SK-N-SH treated with all-trans-retinoic acid at 6 μM for 48 hours (cell line): ENCODE measurements at regions not wholly inside any gene's neighbourhood (a gene's known extent, or its start where the extent isn't known, plus 50 kb on each side); places are given as distances from the start of the nearest gene placed in this dataset.

Source experiments
- ATAC-seq: fragments of 200-7000 bp; cut with Tn5 transposase; 3 replicates; pipeline ENCODE4 v1.9.1; 2020; ENCODE audit warnings: mild to moderate bottlenecking, moderate library complexity
- ARNTL ChIP-seq: fragments of 450-650 bp; formaldehyde crosslinking; IDR thresholded peaks from 2 replicates; pipeline ENCODE4 v1.5.0; 2020; ENCODE audit warnings: low read depth, mild to moderate bottlenecking, moderate library complexity, borderline replicate concordance
- BACH2 ChIP-seq: fragments of 250-450 bp; sonication (Bioruptor Pico); IDR thresholded peaks from 2 replicates; pipeline ENCODE4 v1.9.0; 2021; ENCODE audit warnings: mild to moderate bottlenecking, borderline replicate concordance
- CSDC2 ChIP-seq: fragments of 250-450 bp; sonication (Bioruptor Pico); IDR thresholded peaks from 2 replicates; pipeline ENCODE4 v1.5.0; 2020; ENCODE audit warnings: mild to moderate bottlenecking, moderate library complexity
- ESRRG ChIP-seq: fragments of 250-450 bp; sonication (Bioruptor Pico); IDR thresholded peaks from 2 replicates; pipeline ENCODE4 v1.6.1; 2021; ENCODE audit warnings: mild to moderate bottlenecking
- GLIS3 ChIP-seq: fragments of 250-450 bp; sonication (Bioruptor Pico); IDR thresholded peaks from 2 replicates; pipeline ENCODE4 v1.5.0; 2020; ENCODE audit warnings: mild to moderate bottlenecking, moderate library complexity
- ISL1 ChIP-seq: fragments of 250-450 bp; sonication (Bioruptor Pico); IDR thresholded peaks from 2 replicates; pipeline ENCODE4 v2.1.2; 2022; ENCODE audit warnings: mild to moderate bottlenecking, moderate library complexity
- OSR1 ChIP-seq: fragments of 250-450 bp; sonication (Bioruptor Pico); IDR thresholded peaks from 2 replicates; pipeline ENCODE4 v1.8.0; 2022; ENCODE audit warnings: moderate library complexity, mild to moderate bottlenecking, inconsistent platforms
- PPARA ChIP-seq: fragments of 250-450 bp; sonication (Bioruptor Pico); IDR thresholded peaks from 2 replicates; pipeline ENCODE4 v1.5.0; 2020; ENCODE audit warnings: mild to moderate bottlenecking, borderline replicate concordance
- RARB ChIP-seq: fragments of 250-450 bp; sonication (Bioruptor Pico); IDR thresholded peaks from 2 replicates; pipeline ENCODE4 v1.8.0; 2021; ENCODE audit warnings: mild to moderate bottlenecking, moderate library complexity
- SNAI2 ChIP-seq: fragments of 250-450 bp; sonication (Bioruptor Pico); IDR thresholded peaks from 2 replicates; pipeline ENCODE4 v1.5.0; 2020; ENCODE audit warnings: mild to moderate bottlenecking, moderate library complexity
- TCF4 ChIP-seq: fragments of 250-450 bp; sonication (Bioruptor Pico); IDR thresholded peaks from 2 replicates; pipeline ENCODE4 v1.8.0; 2021; ENCODE audit warnings: mild to moderate bottlenecking, moderate library complexity, borderline replicate concordance
- TOX ChIP-seq: fragments of 250-450 bp; sonication (Bioruptor Pico); IDR thresholded peaks from 2 replicates; pipeline ENCODE4 v1.8.0; 2021; ENCODE audit warnings: mild to moderate bottlenecking, moderate library complexity, borderline replicate concordance
- ZC3H10 ChIP-seq: fragments of 250-450 bp; sonication (Bioruptor Pico); IDR thresholded peaks from 2 replicates; pipeline ENCODE4 v1.5.1; 2021; ENCODE audit warnings: mild to moderate bottlenecking, moderate library complexity
- ZFP3 ChIP-seq: fragments of 250-450 bp; sonication (Bioruptor Pico); IDR thresholded peaks from 2 replicates; pipeline ENCODE4 v1.5.0; 2020; ENCODE audit warnings: mild to moderate bottlenecking, moderate library complexity
- ZFP30 ChIP-seq: fragments of 450-650 bp; formaldehyde crosslinking; IDR thresholded peaks from 2 replicates; pipeline ENCODE4 v1.5.0; 2022; ENCODE audit warnings: mild to moderate bottlenecking, moderate library complexity
- ZNF70 ChIP-seq: fragments of 450-650 bp; formaldehyde crosslinking; IDR thresholded peaks from 2 replicates; pipeline ENCODE4 v1.5.0; 2020; ENCODE audit warnings: mild to moderate bottlenecking, moderate library complexity
- ZNF8 ChIP-seq: fragments of 450-650 bp; formaldehyde crosslinking; IDR thresholded peaks from 2 replicates; pipeline ENCODE4 v1.5.0; 2020; ENCODE audit warnings: mild to moderate bottlenecking, moderate library complexity
- TF ChIP-seq, protein P1 (sequence below): fragments of 250-450 bp; sonication (Bioruptor Pico); IDR thresholded peaks from 2 replicates; pipeline ENCODE4 v1.8.0; 2020; ENCODE audit warnings: mild to moderate bottlenecking, moderate library complexity, borderline replicate concordance
- TF ChIP-seq, protein P2 (sequence below): fragments of 250-450 bp; sonication (Bioruptor Pico); IDR thresholded peaks from 2 replicates; pipeline ENCODE4 v1.5.1; 2020; ENCODE audit warnings: low read depth, mild to moderate bottlenecking, moderate library complexity
- TF ChIP-seq, protein P3 (sequence below): fragments of 250-450 bp; sonication (Bioruptor Pico); IDR thresholded peaks from 2 replicates; pipeline ENCODE4 v1.5.0; 2020; ENCODE audit warnings: mild to moderate bottlenecking, moderate library complexity
- TF ChIP-seq, protein P4 (sequence below): fragments of 250-450 bp; sonication (Bioruptor Pico); IDR thresholded peaks from 2 replicates; pipeline ENCODE4 v1.8.0; 2021; ENCODE audit warnings: low read depth, mild to moderate bottlenecking, moderate library complexity, borderline replicate concordance

DNA sequence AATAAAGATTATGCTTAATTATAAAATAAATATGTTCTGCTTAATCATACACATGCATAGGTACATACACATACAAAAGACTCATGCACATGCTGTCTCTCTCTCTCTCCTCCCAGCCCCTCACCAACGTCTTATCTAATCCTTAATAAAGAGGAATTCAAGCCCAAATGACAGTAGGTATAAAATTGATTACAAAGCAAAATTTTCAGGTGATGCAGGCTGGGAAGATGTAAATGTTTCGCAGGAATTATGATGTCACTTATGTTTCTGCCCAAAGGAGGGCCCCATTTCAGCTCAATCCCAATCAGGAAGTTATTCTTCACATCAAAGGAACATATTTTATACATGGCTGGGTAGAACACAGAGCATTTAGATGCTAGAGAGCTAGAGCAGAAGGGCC, 284.6 kb upstream of the ID4 start:
- TF ChIP-seq SNAI2: no peak
- no peak for TF ChIP-seq ESRRG (CRISPR knock-in tag)
- no peak for TF ChIP-seq ZC3H10 (CRISPR knock-in tag)
- TF ChIP-seq ZFP30: no peak
- TF ChIP-seq, protein P1, sequence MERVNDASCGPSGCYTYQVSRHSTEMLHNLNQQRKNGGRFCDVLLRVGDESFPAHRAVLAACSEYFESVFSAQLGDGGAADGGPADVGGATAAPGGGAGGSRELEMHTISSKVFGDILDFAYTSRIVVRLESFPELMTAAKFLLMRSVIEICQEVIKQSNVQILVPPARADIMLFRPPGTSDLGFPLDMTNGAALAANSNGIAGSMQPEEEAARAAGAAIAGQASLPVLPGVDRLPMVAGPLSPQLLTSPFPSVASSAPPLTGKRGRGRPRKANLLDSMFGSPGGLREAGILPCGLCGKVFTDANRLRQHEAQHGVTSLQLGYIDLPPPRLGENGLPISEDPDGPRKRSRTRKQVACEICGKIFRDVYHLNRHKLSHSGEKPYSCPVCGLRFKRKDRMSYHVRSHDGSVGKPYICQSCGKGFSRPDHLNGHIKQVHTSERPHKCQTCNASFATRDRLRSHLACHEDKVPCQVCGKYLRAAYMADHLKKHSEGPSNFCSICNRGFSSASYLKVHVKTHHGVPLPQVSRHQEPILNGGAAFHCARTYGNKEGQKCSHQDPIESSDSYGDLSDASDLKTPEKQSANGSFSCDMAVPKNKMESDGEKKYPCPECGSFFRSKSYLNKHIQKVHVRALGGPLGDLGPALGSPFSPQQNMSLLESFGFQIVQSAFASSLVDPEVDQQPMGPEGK (CRISPR knock-in tag): no peak
- TF ChIP-seq TOX: no peak
- TF ChIP-seq TCF4 (CRISPR knock-in tag): no peak
- TF ChIP-seq BACH2: no peak
- no peak for TF ChIP-seq CSDC2 (CRISPR knock-in tag)
- no peak for TF ChIP-seq ZNF70 (CRISPR knock-in tag)
- TF ChIP-seq, protein P2, sequence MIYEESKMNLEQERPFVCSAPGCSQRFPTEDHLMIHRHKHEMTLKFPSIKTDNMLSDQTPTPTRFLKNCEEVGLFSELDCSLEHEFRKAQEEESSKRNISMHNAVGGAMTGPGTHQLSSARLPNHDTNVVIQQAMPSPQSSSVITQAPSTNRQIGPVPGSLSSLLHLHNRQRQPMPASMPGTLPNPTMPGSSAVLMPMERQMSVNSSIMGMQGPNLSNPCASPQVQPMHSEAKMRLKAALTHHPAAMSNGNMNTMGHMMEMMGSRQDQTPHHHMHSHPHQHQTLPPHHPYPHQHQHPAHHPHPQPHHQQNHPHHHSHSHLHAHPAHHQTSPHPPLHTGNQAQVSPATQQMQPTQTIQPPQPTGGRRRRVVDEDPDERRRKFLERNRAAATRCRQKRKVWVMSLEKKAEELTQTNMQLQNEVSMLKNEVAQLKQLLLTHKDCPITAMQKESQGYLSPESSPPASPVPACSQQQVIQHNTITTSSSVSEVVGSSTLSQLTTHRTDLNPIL: no peak
- TF ChIP-seq, all 23 proteins: peak for 0
- ATAC-seq: no peak

DNA sequence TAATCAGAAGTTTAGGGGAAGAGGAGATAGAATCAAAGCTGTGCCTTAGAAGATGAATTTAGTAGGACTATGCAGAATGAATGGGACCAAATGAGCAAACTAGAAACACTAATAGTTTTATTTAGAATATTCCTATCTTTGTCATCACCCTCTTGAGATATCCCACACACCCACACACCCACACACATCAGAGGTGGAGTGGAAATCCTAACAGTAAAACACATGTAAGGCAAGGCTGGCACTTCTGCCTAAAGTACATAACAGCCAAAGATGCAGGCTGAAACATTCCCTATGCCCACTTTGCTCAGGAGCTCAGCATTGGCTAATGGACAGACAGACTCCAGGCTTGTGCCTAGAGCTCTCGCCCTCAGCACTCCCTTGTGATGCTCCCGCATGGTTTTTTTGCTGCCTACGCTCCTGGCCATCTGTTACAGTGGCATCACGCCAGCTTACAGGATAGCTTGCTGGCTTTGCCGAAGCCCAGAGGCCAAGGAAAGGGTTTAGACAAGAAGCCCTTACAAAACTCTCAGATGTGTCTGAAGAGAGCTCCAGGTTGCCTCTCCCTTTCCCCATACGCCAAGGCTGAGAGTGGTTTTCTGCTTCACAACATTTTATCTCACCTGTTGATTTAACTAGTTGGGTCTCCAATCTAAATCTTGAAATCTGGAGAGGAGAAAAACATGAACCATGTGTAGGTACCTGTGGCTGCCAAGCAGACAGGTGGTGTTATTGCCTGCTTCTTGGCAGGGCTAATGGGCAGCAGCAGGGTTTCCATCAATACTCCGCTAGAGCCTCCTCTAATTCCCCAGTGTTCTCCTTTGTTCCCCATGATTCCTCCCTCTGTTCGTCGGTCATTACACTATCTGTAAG, 282.6 kb upstream of the ID4 start:
- no peak for ATAC-seq
- TF ChIP-seq ZC3H10 (CRISPR knock-in tag): no peak
- no peak for TF ChIP-seq SNAI2
- no peak for TF ChIP-seq ZFP30
- TF ChIP-seq ZNF8 (CRISPR knock-in tag): no peak
- no peak for TF ChIP-seq ESRRG (CRISPR knock-in tag)
- TF ChIP-seq GLIS3 (CRISPR knock-in tag): no peak
- TF ChIP-seq TCF4 (CRISPR knock-in tag): no peak
- TF ChIP-seq, protein P3, sequence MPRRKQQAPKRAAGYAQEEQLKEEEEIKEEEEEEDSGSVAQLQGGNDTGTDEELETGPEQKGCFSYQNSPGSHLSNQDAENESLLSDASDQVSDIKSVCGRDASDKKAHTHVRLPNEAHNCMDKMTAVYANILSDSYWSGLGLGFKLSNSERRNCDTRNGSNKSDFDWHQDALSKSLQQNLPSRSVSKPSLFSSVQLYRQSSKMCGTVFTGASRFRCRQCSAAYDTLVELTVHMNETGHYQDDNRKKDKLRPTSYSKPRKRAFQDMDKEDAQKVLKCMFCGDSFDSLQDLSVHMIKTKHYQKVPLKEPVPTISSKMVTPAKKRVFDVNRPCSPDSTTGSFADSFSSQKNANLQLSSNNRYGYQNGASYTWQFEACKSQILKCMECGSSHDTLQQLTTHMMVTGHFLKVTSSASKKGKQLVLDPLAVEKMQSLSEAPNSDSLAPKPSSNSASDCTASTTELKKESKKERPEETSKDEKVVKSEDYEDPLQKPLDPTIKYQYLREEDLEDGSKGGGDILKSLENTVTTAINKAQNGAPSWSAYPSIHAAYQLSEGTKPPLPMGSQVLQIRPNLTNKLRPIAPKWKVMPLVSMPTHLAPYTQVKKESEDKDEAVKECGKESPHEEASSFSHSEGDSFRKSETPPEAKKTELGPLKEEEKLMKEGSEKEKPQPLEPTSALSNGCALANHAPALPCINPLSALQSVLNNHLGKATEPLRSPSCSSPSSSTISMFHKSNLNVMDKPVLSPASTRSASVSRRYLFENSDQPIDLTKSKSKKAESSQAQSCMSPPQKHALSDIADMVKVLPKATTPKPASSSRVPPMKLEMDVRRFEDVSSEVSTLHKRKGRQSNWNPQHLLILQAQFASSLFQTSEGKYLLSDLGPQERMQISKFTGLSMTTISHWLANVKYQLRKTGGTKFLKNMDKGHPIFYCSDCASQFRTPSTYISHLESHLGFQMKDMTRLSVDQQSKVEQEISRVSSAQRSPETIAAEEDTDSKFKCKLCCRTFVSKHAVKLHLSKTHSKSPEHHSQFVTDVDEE (CRISPR knock-in tag): no peak
- TF ChIP-seq ISL1 (CRISPR knock-in tag): no peak
- no peak for TF ChIP-seq BACH2
- no peak for TF ChIP-seq OSR1 (CRISPR knock-in tag)
- TF ChIP-seq CSDC2 (CRISPR knock-in tag): no peak
- no peak for TF ChIP-seq ZNF70 (CRISPR knock-in tag)
- TF ChIP-seq, protein P2: no peak
- no peak for TF ChIP-seq RARB (CRISPR knock-in tag)
- no peak for TF ChIP-seq ARNTL
- TF ChIP-seq PPARA (CRISPR knock-in tag): no peak
- no peak for TF ChIP-seq TOX
- TF ChIP-seq ZFP3: no peak

DNA sequence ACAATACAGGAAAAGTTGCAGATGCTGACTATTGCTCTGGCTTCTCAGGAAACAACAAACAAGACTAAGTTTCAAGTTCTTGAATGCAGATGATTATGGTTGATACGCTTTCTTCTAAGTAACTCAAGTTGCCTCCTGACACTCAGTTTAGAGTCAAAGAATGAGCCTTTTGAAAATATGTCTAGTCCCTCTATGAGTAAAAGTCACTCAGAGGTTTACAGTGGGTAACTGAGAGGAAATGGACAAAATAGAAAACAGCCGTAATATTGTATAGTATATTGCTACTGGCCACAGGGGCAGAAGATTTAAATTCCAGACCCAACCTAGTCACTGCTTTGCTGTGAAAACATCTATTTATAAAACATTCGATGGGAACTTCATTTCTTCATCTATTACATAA, 280.0 kb upstream of the ID4 start:
- ATAC-seq: no peak

More for the DNA sequence above, 280.0 kb upstream of the ID4 start:
- TF ChIP-seq BACH2 (no peak), SNAI2 (no peak), GLIS3 (CRISPR knock-in tag) (no peak), ARNTL (no peak), OSR1 (CRISPR knock-in tag) (no peak), TCF4 (CRISPR knock-in tag) (no peak)
- TF ChIP-seq, protein P4, sequence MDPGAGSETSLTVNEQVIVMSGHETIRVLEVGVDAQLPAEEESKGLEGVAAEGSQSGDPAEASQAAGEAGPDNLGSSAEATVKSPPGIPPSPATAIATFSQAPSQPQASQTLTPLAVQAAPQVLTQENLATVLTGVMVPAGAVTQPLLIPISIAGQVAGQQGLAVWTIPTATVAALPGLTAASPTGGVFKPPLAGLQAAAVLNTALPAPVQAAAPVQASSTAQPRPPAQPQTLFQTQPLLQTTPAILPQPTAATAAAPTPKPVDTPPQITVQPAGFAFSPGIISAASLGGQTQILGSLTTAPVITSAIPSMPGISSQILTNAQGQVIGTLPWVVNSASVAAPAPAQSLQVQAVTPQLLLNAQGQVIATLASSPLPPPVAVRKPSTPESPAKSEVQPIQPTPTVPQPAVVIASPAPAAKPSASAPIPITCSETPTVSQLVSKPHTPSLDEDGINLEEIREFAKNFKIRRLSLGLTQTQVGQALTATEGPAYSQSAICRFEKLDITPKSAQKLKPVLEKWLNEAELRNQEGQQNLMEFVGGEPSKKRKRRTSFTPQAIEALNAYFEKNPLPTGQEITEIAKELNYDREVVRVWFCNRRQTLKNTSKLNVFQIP: no peak
- TF ChIP-seq, protein P3 (CRISPR knock-in tag): no peak
